Mononuclear cell (primary cell): ENCODE measurements at regions not wholly inside any gene's neighbourhood (a gene's known extent, or its start where the extent isn't known, plus 50 kb on each side); places are given as distances from the start of the nearest gene placed in this dataset.

ENCODE experiments used
- H3K27me3 ChIP-seq: 2 replicates; pipeline ENCODE4 v1.6.0; 2011; ENCODE audit warnings: low read length, control low read depth; ENCODE audit not compliant: insufficient read depth
- H3K4me1 ChIP-seq: 2 replicates; pipeline ENCODE4 v1.5.1; 2011; ENCODE audit warnings: mild to moderate bottlenecking, low read length, control low read depth; ENCODE audit not compliant: insufficient read depth
- H3K4me3 ChIP-seq: 2 replicates; pipeline ENCODE4 v1.5.1; 2011; ENCODE audit warnings: mild to moderate bottlenecking, low read length, moderate library complexity
- H3K9me3 ChIP-seq: 2 replicates; pipeline ENCODE4 v1.5.1; 2011; ENCODE audit warnings: low read depth, mild to moderate bottlenecking, control low read depth, low read length

GRCh38 chr13:105804561-105805190, 730.8 kb downstream of the EFNB2 start:
- H3K9me3 ChIP-seq, result no peaks in the 10 kb centered on the region
- no peaks in the 10 kb centered on the region for H3K4me1 ChIP-seq
- no peak overlapping the region for H3K4me3 ChIP-seq
- H3K27me3 ChIP-seq, result no peaks in the 10 kb centered on the region

- H3K4me1 ChIP-seq, result no peaks in the 10 kb centered on the region
- H3K9me3 ChIP-seq, result peaks cover 5% of the 10 kb centered on the region
- no peaks in the 10 kb centered on the region for H3K27me3 ChIP-seq
- H3K4me3 ChIP-seq, result no peak overlapping the region
Measured at GRCh38 chr13:105799155-105799554, 736.3 kb downstream of the EFNB2 start.

GRCh38 chr13:105798541-105798940, 736.9 kb downstream of the EFNB2 start:
- Histone ChIP-seq H3K27me3 (no peaks in the 10 kb centered on the region), H3K9me3 (peaks cover 5% of the 10 kb centered on the region), H3K4me1 (no peaks in the 10 kb centered on the region), H3K4me3 (no peak overlapping the region)

GRCh38 chr13:105796081-105796480, 739.4 kb downstream of the EFNB2 start:
- Histone ChIP-seq H3K4me1 (no peaks in the 10 kb centered on the region), H3K27me3 (no peaks in the 10 kb centered on the region), H3K9me3 (peaks cover 5% of the 10 kb centered on the region), H3K4me3 (no peak overlapping the region)

GRCh38 chr13:105790923-105791322, 744.5 kb downstream of the EFNB2 start:
- no peaks in the 10 kb centered on the region for H3K4me1 ChIP-seq
- no peaks in the 10 kb centered on the region for H3K9me3 ChIP-seq
- H3K27me3 ChIP-seq, result no peaks in the 10 kb centered on the region
- no peak overlapping the region for H3K4me3 ChIP-seq

- Histone ChIP-seq H3K4me3 (no peak overlapping the region), H3K27me3 (no peaks in the 10 kb centered on the region), H3K9me3 (no peaks in the 10 kb centered on the region), H3K4me1 (no peaks in the 10 kb centered on the region)
Measured at GRCh38 chr13:105788530-105788929, 746.9 kb downstream of the EFNB2 start.

- no peaks in the 10 kb centered on the region for H3K4me1 ChIP-seq
- H3K9me3 ChIP-seq, result no peaks in the 10 kb centered on the region
- no peak overlapping the region for H3K4me3 ChIP-seq
- H3K27me3 ChIP-seq, result no peaks in the 10 kb centered on the region
Measured at GRCh38 chr13:105787632-105788031, 747.8 kb downstream of the EFNB2 start.

GRCh38 chr13:105785436-105785835, 750.0 kb downstream of the EFNB2 start:
- Histone ChIP-seq H3K27me3 (no peaks in the 10 kb centered on the region), H3K9me3 (peaks cover 4% of the 10 kb centered on the region), H3K4me3 (no peak overlapping the region), H3K4me1 (no peaks in the 10 kb centered on the region)

GRCh38 chr13:105783261-105783660, 752.2 kb downstream of the EFNB2 start:
- Histone ChIP-seq H3K4me3 (no peak overlapping the region), H3K9me3 (peaks cover 4% of the 10 kb centered on the region), H3K4me1 (no peaks in the 10 kb centered on the region), H3K27me3 (no peaks in the 10 kb centered on the region)

- Histone ChIP-seq H3K27me3 (no peaks in the 10 kb centered on the region), H3K4me1 (no peaks in the 10 kb centered on the region), H3K9me3 (peaks cover 4% of the 10 kb centered on the region), H3K4me3 (no peak overlapping the region)
Measured at GRCh38 chr13:105778196-105778595, 757.3 kb downstream of the EFNB2 start.

- H3K9me3 ChIP-seq, result no peaks in the 10 kb centered on the region
- no peak overlapping the region for H3K4me3 ChIP-seq
- no peaks in the 10 kb centered on the region for H3K27me3 ChIP-seq
- H3K4me1 ChIP-seq, result no peaks in the 10 kb centered on the region
Measured at GRCh38 chr13:105774739-105775460, 760.6 kb downstream of the EFNB2 start.

- Histone ChIP-seq H3K4me1 (no peaks in the 10 kb centered on the region), H3K9me3 (no peaks in the 10 kb centered on the region), H3K27me3 (no peaks in the 10 kb centered on the region), H3K4me3 (no peak overlapping the region)
Measured at GRCh38 chr13:105773863-105774538, 761.5 kb downstream of the EFNB2 start.

- Histone ChIP-seq H3K4me1 (no peaks in the 10 kb centered on the region), H3K4me3 (no peak overlapping the region), H3K27me3 (no peaks in the 10 kb centered on the region), H3K9me3 (peaks cover 4% of the 10 kb centered on the region)
Measured at GRCh38 chr13:105773241-105773640, 762.2 kb downstream of the EFNB2 start.

- peaks cover 14% of the 10 kb centered on the region for H3K9me3 ChIP-seq
- no peaks in the 10 kb centered on the region for H3K4me1 ChIP-seq
- no peak overlapping the region for H3K4me3 ChIP-seq
- H3K27me3 ChIP-seq, result no peaks in the 10 kb centered on the region
Measured at GRCh38 chr13:105764486-105764885, 771.0 kb downstream of the EFNB2 start.

GRCh38 chr13:105763851-105764250, 771.6 kb downstream of the EFNB2 start:
- no peak overlapping the region for H3K4me3 ChIP-seq
- H3K27me3 ChIP-seq, result no peaks in the 10 kb centered on the region
- H3K4me1 ChIP-seq, result no peaks in the 10 kb centered on the region
- peaks cover 14% of the 10 kb centered on the region for H3K9me3 ChIP-seq
